HFFc6 (cell line): ENCODE measurements at regions not wholly inside any gene's neighbourhood (a gene's known extent, or its start where the extent isn't known, plus 50 kb on each side); places are given as distances from the start of the nearest gene placed in this dataset.

ENCODE experiments used
- DNase-seq: peaks from one replicate; pipeline ENCODE4 v3.0.0-alpha.2; 2018
- H3K27ac Mint-ChIP-seq: 2 replicates; pipeline ENCODE4 v1.8.0; 2020; ENCODE audit warnings: mild to moderate bottlenecking, mixed read lengths
- H3K27me3 Mint-ChIP-seq: 2 replicates; pipeline ENCODE4 v1.8.0; 2021; ENCODE audit warnings: mild to moderate bottlenecking, moderate library complexity, mixed read lengths; ENCODE audit not compliant: insufficient read depth
- H3K36me3 Mint-ChIP-seq: 2 replicates; pipeline ENCODE4 v1.8.0; 2021; ENCODE audit warnings: low read depth, mixed read lengths
- H3K4me1 Mint-ChIP-seq: 2 replicates; pipeline ENCODE4 v1.8.0; 2020; ENCODE audit warnings: low read depth, mixed read lengths
- H3K4me3 Mint-ChIP-seq: 2 replicates; pipeline ENCODE4 v1.8.0; 2020; ENCODE audit warnings: mild to moderate bottlenecking, moderate library complexity, mixed read lengths
- H3K9me3 Mint-ChIP-seq: 2 replicates; pipeline ENCODE4 v1.8.0; 2020; ENCODE audit warnings: mild to moderate bottlenecking, mixed read lengths
- TF ChIP-seq, protein P1 (sequence below): fragments of 200-600 bp; sonication (generic); IDR thresholded peaks from 2 replicates; pipeline ENCODE4 v1.5.0; 2021; ENCODE audit warnings: antibody characterized with exemption, mild to moderate bottlenecking

DNA sequence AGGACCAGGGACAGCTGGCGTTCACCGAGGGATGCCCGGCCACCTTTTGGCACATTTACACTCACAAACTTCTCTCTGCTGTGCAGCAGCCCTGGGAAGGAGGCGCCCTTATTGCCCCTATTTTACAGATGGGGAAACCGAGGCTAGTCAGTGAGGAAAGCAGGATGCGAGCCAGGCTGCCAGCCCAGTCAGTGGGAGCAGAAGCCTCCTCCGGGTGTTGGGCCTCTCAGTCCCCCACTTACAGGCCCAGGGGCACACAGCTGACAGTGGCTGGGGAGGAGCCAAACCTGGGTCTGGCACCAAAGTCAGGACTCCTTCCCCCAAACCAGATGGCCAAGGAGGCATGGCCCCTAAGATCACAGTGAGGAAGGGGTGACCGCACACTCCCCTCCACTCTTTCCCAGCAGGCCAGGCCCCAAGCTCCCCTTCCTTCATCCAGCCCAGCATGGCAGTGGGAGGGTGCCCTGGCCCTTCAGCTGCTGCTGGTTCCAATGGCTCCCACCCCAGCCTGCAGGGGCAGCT is 121.4 kb upstream of the ANO1 start:
- Mint-ChIP-seq H3K27me3 (peaks cover 66% of the 10 kb centered on the region), H3K4me1 (peaks cover 17% of the 10 kb centered on the region; the same call in 1 of the 2 replicates), H3K4me3 (no peak overlapping the region), H3K27ac (no peak overlapping the region), H3K36me3 (no peaks in the 10 kb centered on the region; the same call in 1 of the 2 replicates), H3K9me3 (peaks cover 4% of the 10 kb centered on the region; the same call in 1 of the 2 replicates)
- TF ChIP-seq, protein P1, sequence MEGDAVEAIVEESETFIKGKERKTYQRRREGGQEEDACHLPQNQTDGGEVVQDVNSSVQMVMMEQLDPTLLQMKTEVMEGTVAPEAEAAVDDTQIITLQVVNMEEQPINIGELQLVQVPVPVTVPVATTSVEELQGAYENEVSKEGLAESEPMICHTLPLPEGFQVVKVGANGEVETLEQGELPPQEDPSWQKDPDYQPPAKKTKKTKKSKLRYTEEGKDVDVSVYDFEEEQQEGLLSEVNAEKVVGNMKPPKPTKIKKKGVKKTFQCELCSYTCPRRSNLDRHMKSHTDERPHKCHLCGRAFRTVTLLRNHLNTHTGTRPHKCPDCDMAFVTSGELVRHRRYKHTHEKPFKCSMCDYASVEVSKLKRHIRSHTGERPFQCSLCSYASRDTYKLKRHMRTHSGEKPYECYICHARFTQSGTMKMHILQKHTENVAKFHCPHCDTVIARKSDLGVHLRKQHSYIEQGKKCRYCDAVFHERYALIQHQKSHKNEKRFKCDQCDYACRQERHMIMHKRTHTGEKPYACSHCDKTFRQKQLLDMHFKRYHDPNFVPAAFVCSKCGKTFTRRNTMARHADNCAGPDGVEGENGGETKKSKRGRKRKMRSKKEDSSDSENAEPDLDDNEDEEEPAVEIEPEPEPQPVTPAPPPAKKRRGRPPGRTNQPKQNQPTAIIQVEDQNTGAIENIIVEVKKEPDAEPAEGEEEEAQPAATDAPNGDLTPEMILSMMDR: no peak
- no peak for DNase-seq

GRCh38 chr11:69957849-69958248 is 120.3 kb upstream of the ANO1 start:
- Mint-ChIP-seq H3K27ac (no peak overlapping the region), H3K27me3 (peaks cover 63% of the 10 kb centered on the region), H3K4me3 (no peak overlapping the region), H3K4me1 (peaks cover 17% of the 10 kb centered on the region; the same call in 1 of the 2 replicates), H3K36me3 (no peaks in the 10 kb centered on the region; the same call in 1 of the 2 replicates), H3K9me3 (peaks cover 4% of the 10 kb centered on the region; the same call in 1 of the 2 replicates)
- no peak for DNase-seq
- TF ChIP-seq, protein P1: no peak

- DNase-seq: peak; percentile 52
- Mint-ChIP-seq H3K9me3 (peaks cover 4% of the 10 kb centered on the region; the same call in 1 of the 2 replicates), H3K36me3 (no peaks in the 10 kb centered on the region; the same call in 1 of the 2 replicates), H3K4me1 (peaks cover 17% of the 10 kb centered on the region; the same call in 1 of the 2 replicates), H3K27ac (no peak overlapping the region), H3K27me3 (peaks cover 59% of the 10 kb centered on the region), H3K4me3 (no peak overlapping the region)
- TF ChIP-seq, protein P1: no peak
Measured at GRCh38 chr11:69958308-69958707, 119.8 kb upstream of the ANO1 start.

DNA sequence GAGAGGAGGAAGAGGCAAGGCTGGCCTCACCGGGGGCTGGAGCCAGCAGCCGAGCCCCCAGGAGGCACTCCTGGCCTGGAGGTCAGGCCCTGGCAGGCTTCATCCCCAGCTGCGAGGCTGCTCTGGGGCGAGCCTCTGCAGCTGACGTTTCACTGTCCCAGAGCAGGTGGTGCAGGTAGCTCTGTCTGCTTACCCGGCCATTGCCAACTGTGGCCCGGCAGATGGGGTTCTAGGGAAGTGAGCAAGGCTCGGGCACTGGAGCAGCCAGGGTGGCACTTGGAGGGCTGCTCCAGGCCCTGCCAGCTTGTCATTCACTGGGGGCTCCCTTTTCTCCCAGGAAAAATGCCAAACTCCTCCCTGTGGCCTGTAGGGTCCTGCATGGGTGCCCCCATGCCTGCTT is 118.7 kb upstream of the ANO1 start:
- Mint-ChIP-seq H3K4me3 (no peak overlapping the region), H3K36me3 (no peaks in the 10 kb centered on the region; the same call in 1 of the 2 replicates), H3K27me3 (peaks cover 57% of the 10 kb centered on the region), H3K27ac (no peak overlapping the region), H3K9me3 (peaks cover 4% of the 10 kb centered on the region; the same call in 1 of the 2 replicates), H3K4me1 (peaks cover 17% of the 10 kb centered on the region; the same call in 1 of the 2 replicates)
- no peak for DNase-seq
- TF ChIP-seq, protein P1: no peak

DNA sequence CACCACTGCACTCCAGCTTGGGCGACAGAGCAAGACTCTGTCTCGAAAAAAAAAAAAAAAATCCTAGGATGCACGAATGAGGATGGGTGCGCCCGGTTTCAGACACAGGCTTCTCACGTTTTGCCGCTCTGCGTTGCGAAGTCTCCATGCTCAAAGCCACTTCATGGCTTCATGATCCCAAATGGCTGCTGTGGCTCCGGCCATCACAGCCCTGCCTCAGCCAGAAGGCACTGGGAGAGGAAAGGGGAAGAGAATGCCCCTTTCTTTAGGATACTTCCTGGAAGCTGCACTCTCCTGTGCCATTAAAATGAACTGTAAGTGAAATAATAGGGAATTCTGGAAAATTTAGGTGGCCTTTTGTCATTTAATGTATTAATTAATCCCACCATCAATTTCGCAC is 116.4 kb upstream of the ANO1 start:
- Mint-ChIP-seq H3K27ac (no peak overlapping the region), H3K4me1 (peaks cover 9% of the 10 kb centered on the region; the same call in 1 of the 2 replicates), H3K4me3 (no peak overlapping the region), H3K27me3 (peaks cover 46% of the 10 kb centered on the region), H3K9me3 (peaks cover 4% of the 10 kb centered on the region; the same call in 1 of the 2 replicates), H3K36me3 (no peaks in the 10 kb centered on the region; the same call in 1 of the 2 replicates)
- DNase-seq: no peak
- TF ChIP-seq, protein P1: no peak
